ENCODE measurements at regions not wholly inside any gene's neighbourhood (a gene's known extent, or its start where the extent isn't known, plus 50 kb on each side); places are given as distances from the start of the nearest gene placed in this dataset.
"Not testable (repeated sequence)": the region's sequence is repeated elsewhere in the genome, so short reads cannot be mapped to it uniquely, and the experiment has no call there.

DNA sequence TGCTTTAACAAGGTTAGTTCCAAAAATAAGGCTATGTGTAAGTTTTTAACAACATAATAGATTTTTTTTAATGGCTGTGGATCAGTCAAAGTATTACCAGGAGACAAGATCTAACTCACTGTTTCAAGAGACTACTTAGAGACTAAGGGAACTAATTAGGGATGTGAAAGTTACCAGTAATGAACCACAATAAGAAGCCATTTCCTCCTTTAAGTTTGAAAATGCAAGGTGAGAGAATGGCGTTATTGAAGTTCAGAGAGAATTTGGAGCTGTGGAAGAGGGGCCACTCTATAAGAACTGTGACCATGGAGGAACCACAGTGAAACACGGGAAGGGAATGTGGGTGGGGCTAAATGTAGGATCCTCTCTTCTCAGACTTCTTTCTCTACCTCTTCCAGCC, 624.2 kb downstream of the GLUD2 start:
- DNase-seq, result no peak

DNA sequence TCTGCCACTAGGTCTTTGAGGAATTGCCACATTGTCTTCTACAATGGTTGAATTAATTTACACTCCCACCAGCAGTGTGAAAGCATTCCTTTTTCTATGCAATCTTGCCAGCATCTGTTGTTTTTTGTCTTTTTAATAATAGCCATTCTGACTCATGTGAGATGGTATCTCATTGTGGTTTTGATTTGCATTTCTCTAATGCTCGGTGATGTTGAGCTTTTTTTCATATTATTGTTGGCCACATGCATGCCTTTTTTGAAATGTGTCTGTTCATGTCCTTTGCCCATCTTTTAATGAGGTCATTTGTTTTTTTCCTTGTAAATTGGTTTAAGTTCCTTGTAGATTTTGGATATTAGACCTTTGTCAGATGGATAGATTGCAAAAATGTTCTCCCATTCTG, 661.8 kb downstream of the GLUD2 start:
- not testable (repeated sequence) for DNase-seq

DNA sequence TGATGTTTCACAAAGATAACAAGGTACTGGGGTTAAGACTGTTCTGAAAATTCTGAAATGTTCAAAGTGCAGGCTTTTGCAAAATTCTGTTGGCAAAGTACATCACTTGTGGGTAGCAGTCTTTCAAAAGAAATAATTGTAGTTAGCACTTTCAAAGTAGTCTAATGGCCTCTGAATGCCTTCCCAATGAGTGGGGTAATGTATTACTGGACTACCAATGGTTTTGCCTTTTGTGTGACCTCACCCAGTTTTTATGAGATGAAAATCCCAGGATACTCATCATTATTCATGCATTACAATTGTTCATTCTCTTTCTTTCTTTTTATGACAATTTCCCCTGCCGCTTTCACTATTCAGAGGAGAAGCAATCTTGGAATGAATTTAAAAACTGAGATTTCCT, 686.1 kb downstream of the GLUD2 start:
- DNase-seq, result no peak

DNA sequence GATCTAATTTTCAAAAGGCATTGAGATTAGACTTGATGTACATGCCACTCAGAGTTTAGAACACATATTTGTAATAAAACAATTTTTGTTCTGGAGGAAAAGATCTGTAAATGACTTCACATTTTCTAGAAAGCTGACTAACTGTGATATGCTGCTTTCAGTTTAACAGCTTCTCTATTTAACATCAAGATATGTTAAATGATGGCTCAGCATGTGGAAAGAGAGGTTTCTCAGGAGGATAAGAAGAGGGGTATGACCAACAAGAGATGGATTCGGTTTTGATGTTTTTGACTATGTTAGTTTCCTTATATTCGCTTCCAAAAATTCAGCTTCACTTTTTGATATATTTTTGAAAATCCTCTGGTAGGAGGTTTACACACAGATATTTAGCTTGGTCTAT, 698.7 kb downstream of the GLUD2 start:
- no peak for DNase-seq

DNA sequence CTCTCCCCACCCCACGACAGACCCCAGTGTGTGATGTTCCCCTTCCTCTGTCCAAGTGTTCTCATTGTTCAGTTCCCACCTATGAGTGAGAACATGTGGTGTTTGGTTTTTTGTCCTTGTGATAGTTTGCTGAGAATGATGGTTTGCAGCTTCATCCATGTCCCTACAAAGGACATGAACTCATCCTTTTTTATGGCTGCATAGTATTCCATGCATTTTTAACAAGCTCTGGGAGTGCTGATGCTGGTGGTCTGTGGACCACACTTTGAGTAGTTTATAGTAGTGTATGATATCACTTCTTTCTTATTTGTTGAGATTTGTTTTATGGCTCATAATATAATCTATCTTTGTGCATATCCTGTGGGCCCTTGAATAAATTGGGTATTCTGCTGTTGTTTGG, 706.2 kb downstream of the GLUD2 start:
- not testable (repeated sequence) for DNase-seq

DNA sequence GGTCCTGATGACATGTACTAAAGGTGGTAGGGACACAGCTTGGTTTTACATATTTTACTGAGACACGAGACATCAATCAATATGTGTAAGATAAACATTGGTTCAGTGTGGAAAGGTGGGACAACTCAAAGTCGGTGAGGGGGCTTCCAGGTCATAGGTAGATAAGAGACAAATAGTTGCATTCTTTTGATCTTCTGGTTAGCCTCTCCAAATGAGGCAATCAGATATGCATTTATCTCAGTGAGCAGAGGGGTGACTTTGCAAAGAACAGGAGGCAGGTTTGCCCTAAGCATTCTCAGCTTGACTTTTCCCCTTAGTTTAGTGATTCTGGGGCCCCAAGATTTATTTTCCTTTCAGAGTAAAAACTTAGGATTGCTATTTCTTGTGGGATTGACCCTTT, 706.9 kb downstream of the GLUD2 start:
- DNase-seq, result no peak

DNA sequence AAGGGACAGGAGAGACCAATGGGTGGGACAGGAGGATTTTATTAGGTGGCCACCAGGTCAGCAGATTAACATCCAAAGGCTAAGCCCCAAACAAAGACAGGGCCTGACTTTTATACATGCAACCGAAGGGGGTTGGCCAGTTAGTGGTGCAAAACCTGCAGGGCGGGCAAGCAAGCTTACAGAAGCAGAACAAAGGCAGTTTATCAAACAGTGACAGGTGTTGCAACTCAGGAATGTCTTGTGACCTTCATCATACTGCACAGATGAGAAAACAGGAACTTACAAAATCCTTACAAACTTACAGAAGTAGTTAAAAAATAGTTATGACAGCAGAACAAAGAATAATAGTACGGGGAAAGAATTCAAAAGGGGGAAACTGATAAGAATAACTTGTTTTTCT, 708.1 kb downstream of the GLUD2 start:
- no peak for DNase-seq

DNA sequence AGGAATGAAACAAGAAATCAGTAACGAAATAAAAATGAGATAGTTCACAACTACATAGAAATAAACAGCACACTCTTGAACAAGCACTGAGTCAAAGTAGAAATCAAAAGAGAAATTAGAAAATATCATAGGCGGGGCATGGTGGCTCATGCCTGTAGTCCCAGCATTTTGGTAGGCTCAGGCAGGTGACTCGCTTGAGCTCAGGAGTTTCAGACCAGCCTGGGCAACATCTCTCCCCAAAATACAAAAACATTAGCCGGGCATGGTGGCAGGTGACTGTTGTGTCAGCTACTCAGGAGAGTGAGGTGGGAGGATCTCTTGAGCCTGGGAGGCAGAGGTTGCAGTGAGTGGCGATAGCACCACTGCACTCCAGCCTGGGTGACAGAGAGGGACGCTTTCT, 714.4 kb downstream of the GLUD2 start:
- no peak for DNase-seq

DNA sequence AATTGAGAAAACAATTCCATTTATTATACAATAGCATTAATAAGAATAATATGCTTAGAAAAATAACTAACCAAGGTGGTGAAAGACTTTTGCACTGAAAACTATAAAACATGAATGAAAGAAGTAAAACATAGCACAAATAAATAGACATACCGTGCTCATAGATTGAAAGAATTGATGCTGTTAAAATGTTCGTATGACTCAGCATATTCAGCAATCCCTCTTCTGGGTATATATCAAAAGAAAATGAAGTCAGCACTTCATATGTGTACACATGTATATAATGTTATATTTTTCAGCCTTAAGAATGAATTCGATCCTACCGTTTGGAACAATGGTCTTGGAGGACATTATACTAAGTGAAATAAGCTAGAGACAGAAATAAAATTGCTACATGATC, 716.3 kb downstream of the GLUD2 start:
- no peak for DNase-seq

DNA sequence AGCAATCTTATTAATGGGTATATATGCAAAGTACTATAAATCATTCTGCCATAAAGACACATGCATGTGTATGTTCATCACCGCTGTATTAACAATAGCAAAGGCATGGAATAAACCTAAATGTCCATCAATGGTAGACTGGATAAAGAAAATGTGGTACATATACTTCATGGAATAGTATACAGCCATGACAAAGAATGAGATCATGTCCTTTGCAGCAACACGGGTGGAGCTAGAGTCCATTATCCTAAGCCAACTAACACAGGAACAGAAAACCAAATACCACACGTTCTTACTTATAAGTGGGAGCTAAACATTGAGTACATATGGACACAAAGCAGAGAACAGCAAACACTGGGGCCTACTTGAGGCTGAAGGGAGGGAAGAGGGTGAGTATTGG, 720.8 kb downstream of the GLUD2 start:
- not testable (repeated sequence) for DNase-seq

DNA sequence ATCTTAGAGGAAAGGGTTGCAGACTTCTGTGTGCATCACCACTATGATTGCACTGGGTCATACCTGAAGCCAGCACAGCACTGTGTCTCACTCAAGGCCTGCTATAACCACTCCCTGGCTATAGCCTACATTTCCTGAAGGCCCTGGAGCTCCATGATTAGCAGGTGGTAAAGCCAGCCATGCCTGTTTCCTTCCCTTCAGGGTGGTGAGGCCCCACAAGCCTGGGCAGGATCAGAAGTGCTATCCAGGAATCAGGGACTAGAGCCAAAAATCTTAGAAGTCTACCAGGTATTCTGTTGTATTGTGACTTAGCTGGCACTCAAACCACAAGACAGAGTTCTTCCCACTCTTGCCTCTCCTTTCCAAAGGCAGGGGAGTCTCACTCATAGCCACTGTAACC, 734.6 kb downstream of the GLUD2 start:
- DNase-seq, result no peak

DNA sequence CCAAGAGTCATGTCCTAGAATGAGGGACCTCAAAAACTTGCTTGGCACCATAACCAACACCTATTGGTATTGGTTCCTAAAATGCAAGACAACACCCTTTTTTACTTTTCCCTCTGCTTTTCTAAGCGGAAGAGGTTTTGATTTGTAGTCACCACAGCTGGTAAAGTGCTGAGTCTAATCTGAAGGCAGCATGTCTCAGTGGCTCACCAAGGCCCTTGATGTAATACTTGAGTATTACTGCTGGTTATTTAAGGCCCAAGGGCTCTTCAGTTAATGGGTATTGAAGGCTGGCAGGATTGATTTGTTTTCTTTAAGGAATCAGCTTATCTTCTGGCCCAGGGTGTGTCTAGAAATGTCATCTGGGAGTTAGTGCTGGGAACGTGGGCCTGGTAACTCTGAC, 735.1 kb downstream of the GLUD2 start:
- no peak for DNase-seq

DNA sequence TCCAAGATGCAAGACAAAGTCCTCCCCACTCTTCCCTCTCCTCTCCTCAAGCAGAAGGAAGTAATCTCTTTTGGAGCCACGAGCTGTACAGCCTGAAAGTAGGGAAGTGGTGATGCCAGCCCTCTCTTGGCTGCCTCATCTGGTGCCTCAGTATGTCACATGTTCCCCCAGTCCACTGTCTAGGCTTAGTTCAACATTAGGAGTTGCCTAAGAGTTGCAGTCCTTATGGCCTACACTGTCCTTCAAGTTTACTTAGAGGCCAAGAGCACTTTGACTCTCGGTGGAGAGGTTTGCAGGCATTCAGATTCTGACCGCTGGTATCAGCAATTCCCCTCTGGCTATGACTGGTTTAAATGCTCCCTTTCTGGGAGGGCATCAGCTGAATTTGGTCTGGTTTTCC, 735.6 kb downstream of the GLUD2 start:
- no peak for DNase-seq

DNA sequence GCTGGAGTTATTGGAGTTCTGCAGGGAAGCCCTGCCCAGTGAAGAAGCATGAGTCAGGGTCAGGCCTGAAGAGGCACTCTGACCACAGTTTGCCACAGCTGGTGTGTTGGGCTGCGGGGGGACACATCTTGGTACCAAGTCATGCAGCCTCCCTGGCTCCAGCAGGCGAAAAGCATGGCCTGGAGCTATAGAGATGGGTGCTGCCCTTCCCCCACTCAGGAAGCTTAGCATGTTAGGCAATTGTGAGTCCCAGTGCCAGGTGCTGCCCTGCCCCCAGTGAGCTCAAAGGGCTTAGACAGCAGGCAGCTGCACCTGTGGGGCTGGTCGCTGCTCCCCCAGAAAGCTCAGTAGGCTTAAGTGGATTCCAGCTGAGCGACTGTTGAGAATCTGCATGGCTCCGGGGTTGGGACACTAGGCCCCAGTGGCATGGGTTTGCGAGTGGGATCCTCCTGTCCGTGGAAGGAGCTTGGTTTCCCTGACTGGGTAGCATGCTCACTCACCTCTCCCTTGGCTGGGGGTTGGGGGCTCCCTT, 755.5 kb downstream of the GLUD2 start:
- no peak for DNase-seq

DNA sequence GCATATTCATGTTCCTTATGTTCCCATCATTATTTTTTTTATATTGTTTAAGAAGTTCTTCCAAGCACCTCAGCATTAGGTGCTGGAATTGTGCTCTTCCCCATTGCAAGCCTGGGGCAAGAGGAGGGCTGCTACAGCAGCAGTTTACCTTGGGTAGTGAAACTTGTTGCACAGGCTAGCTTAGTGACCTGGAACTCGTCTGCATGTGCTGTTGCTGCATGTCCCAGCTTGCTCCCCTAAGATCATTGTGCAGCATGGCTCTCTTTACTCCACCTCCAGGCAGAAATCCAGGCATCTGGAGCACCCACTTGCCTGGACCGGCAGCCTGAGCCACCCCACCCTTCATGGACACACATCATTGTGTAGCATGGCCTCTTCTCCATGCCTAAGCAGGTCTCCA, 776.0 kb downstream of the GLUD2 start:
- DNase-seq, result no peak

DNA sequence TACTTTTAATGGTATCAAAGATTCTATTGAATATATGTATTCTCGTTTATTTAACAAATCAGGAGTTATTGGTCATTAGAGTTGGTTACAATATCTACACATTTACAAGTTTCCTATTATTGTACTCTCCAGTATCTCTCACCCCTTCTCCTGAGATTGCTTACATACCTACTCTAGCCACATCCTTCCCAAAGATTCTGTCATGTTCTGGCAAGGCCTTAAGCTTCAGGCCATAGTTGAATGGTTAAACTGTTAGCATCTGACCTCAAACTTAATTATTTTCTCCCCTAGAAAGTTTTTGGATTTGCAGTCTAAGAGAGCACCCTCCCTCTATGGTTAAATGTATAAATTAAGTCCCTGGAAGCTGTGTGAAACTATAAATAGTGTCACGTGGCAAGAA, 784.2 kb downstream of the GLUD2 start:
- DNase-seq, result no peak

DNA sequence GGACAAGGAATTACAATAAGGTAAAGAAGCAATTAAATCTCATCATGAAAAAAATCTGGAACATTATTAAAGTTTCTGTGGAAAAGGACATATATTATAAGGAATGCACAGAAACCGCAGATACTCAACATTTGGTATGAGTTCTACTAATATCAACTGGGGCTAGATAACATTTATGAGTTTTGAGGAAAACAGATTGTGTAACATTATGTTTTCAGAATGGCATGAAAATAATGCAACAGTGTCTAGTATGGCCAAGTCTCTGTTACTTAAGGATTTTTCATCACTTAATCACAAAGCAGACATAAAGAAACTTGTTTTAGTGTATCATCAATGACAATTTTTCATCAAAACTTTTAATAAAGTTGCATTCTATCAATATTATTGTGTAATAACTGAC, 785.0 kb downstream of the GLUD2 start:
- no peak for DNase-seq

DNA sequence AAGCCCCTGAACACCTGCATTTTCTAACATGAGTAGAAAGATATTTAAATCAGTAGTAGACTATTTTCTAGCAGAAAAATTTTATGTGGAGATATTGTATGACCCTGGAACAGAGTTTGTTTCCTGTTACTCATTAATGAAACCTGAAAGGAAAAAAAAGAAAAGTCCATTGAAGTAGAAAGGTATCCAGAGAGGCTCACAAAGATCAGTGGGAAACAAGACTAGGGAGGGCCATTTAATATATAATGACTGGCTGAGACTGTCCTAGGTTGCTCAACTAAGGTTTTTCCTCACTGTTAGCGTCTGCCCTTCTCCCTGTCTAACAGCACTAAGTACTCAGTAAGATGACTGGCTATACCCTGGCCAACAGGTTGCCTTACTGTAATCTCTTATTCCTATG, 788.6 kb downstream of the GLUD2 start:
- DNase-seq, result no peak

DNA sequence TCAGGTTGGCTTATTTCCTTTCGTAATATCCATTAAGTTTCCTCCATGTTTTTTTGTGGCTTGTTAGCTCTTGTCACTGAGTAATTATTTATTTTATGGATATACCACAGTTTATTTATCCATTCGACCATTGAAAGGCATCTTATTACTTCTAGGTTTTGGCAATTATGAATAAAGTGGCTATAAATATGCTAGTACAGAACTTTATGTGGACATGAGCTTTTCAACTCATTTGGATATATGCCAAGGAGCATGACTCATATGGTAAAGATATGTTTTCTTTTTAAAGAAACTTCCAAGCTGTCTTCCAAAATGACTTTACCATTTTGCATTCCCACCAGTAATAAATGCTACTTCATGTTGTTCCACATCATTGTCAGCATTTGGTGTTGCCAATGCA, 803.6 kb downstream of the GLUD2 start:
- no peak for DNase-seq

DNA sequence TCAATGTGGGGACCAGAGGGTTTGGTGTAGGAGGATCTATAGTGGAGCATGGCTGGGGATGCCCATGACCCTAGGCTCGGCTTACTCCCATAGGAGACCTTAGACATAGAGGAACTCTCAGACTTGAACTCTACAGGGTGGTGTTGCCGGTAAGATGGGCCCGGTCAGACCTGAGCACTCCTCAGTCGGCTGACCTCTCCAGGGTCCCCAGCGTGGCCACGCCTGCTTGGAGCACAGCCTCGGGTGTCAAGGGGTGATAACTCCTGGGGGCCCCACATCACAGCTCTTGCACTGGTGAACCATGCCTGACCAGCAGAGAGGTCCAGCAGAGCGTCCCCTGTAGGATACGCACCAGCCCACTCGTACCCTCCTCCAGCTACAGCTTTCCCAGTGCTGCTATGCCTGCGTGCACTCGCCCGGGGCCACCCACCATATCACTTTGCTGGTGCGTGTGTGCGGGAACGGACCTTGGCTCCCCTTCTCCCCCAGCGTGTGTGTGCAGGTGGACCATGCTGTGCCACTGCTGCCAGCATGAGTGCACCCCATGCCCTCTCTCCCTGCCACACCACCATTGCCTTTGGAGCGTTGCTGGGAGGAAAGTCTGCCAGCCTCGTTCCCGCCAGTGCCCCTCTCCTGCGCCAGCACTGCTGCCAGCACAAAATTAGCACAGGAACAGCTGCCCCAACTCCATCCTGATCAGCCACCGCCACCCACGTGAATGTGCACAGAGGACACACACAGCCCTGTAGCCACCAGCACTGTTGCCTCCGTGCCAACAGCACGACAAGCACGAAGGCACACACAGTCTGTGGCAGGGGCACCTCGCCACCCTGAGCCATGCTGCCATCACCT, 806.6 kb downstream of the GLUD2 start:
- no peak for DNase-seq

DNA sequence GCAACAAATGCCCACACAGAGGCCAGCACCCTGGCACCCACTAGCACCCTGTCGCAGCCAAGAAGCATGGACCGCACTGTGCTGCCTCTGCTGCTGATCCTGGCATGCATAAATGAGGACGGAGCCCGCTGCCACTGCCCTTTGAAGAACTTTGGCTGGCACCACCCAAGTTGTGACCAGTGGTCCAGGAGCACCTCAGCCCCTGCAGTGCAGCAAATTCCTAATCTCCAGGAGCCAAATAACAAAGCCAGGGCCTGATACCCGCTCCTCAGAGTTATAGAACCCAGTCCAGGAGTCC, 807.2 kb downstream of the GLUD2 start:
- no peak for DNase-seq

DNA sequence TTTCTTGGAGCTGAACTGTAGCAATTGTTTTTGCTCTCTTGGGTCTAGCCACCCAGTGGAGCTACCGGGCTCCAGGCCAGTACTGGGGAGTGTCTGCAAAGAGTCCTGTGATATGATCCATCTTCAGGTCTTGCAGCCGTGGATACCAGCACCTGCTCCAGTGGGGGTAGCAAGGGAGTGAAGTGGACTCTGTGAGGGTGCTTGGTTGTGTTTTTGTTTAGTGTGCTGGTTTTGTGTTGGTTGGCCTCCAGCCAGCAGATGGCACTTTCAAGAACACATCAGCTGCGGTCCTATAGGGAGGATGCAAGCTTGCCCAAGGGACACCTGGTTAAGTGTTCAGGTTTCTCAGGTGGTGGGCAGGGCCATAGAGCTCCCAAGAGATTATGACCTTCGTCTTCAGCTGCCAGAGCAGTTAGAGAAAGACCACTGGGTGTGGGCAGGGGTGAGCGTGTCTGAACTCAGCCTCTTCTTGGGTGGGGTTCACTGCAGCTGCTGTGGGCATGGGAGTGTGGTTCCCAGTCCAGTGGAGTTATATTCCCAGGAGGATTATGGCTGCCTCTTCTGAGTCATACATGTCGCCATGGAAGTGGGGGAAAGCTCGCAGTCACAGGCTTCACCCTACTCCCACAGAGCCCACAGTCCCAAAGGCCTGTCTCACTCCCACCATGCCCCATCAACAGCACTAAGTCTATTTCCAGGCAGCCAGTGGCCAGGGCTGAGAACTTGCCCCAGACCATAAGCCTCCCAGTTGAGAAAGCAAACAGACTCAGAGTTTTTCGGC, 811.6 kb downstream of the GLUD2 start:
- DNase-seq, result no peak

DNA sequence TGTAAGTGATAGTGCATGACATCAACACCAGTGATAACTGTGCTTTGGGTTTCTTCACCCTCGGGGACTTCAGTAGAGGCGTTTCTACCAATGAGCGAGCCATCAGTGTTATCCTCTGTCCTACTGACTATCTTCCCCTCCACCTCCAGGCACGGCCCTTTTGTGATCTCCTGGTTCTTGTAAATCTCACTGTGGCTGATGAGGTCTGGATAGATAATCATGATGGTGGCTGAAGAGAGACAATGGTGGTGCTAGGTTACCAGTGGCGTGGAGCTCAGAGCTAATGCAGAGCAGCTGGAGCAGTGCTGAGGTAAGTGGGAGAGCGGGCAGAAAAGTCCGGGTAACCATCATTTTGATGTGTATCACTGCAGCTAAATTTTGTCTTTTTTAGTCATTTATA, 816.6 kb downstream of the GLUD2 start:
- DNase-seq, result no peak

DNA sequence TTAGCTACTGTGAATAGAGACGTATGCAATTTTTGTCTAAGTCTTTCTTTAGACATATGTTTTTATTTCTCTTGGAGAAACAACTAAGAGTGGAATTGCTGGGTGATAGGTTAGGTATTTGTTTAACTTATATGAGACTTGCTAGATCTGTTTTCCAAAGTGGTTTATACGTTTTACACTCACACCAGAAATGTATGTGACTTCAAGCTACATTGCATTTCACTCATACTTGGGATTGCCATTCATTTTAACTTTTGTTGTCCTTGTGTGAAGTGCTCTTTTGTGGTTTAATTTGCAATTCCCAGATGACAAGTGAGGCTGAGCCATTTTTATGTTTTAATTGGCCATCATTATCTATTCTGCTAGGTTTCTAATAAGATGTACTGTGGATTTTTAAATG, 817.2 kb downstream of the GLUD2 start:
- no peak for DNase-seq

All from right kidney (tissue), 1 donor.